ENCODE measurements at regions not wholly inside any gene's neighbourhood (a gene's known extent, or its start where the extent isn't known, plus 50 kb on each side); places are given as distances from the start of the nearest gene placed in this dataset.

GRCh38 chr1:226816576-226816975, 53.8 kb upstream of the PSEN2 start:
- DNase-seq (ENCODE audit: low spot score), result peak; percentile 63

DNA sequence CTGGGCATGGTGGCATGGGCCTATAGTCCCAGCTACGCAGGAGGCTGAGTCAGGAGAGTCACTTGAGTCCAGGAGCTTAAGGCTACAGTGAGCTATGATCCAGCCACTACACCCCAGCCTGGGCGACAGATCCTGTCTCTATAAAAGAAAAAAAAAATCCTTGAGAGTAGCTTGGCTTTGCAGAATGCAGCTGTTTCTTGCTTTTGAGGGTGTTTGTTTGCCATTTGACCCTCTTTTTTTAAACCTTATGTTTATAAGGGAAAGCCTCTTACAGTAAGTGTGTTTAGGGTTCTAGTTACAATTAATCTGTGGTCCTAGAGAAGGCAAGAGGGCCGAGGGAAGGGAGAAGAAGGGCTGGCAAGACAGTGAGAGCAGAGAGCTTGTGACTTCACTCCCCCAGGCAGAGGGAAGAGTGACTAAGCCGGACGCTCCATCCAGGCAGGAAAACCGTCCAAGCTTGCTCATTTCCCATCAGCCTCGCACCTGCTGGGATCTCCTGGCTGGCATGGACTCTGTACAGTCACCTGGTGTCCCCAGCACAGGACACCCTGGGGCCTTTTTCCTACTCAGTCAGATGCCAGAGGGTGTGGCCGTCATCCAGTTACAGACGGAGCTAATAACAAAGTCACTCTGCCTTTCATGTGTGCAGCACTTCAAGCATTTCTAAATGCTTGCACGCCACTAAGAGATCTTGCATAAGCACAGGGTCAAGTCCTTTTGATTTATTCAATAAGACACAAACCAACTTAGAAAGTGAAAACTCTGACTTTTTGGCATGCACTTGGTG, 55.5 kb upstream of the PSEN2 start:
- peak; percentile 99 for DNase-seq (ENCODE audit: low spot score)

DNA sequence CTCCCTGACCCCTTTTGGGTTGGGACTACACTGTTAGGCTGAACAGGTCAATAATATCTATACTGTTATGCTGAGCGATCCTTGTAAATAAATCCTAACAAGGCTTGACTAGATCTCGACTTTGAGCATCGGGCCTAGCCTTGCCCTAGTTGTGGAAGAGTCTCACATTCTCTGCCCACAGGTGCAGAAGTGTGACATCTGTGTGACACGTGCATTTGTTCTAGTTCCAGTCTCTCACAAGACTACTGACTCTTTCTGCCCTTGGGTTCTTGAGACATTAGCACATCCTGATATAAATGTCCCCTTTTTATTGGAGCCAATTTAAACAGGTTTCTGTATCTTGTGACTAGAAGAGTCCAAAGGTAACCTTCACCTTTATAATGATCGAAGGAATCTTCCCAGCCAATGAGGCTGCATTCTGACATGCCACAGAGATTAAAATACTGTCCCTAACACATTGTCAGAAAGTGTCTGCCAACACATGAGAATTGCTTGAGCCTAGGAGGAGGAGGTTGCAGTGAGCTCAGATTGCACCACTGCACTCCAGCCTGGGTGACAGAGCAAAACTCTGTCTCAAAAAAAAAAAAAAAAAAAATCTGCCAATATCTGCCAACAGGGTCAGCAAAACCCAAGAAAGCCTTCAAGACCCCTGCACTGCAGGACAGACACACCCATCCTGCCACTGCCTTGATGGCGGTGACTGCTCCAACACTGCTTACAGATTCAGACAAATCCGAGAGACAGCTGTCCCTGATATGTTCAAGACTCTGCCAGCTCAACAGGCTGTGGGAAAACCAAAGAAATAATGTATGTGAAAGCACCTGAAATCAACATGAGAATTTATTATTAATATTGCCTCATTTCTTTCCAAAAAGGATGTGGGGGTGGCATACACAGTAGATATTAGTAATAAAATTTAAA, 56.5 kb upstream of the PSEN2 start:
- no peak for DNase-seq (ENCODE audit: low spot score)

- DNase-seq (ENCODE audit: low spot score), result no peak
Measured at GRCh38 chr1:226810681-226811080, 59.7 kb upstream of the PSEN2 start.

GRCh38 chr1:226809785-226810571, 60.4 kb upstream of the PSEN2 start:
- no peak for DNase-seq (ENCODE audit: low spot score)

- no peak for DNase-seq (ENCODE audit: low spot score)
Measured at GRCh38 chr1:226808501-226808900, 61.9 kb upstream of the PSEN2 start.

DNA sequence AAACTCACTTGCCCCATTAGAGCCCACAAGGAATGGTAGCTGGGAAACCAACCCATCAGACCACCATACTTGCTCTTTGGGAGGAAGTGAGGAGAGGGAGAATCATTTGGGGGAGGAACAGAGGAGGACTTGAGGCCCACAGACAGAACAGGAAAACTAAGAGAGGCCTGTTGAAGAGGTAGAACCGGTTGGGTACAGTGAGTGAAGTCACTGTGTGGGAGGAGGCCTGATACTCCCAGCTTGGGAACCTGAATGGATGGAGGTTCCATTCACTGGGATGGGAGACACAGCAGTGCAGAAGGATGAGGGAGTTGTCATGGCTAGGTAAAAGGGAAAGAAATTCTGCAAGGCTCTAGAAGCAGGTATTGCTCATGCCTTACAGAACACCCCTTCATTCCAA, 63.4 kb upstream of the PSEN2 start:
- DNase-seq (ENCODE audit: low spot score), result no peak

DNA sequence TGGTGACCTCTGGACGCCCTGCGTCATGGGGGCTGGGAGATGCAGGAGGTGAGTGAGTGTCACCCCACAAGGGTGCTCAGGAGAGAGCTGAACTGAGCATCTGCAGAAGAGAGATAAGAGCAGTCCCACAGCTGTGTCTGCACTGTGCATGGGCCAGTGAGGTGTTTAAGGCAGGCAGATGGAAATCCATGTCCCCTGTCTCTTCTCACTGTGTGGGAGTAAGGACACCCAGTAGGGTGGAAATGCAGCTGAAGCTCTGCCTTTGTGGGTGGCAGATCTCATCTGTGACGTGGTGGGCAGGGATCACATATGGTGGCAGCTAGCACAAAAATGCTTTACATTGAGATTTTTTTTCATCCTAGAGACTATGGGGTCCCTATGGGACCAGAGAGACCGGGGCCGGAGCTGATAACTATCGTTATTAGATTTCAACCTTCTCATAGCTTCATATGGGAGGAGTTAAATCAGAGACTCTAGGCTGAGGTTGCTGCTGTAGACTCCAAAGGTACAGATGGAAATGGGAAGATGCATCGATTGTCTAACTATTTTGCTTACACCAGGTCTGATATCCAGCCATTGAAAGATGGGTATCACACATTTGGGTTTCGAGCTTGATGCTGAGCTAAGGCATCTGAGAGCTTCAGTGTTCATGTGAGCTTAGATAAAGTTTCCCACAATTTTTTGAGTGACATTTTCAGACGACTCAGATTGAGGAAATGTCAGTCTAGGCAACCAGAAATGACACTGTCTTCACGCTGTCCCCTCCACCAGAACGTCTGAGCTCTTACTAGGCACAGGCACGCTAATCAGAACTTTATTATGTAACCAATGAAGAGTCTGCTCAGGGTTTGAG, 65.3 kb upstream of the PSEN2 start:
- DNase-seq (ENCODE audit: low spot score), result no peak

- no peak for DNase-seq (ENCODE audit: low spot score)
Measured at GRCh38 chr1:226800763-226801380, 61.8 kb upstream of the ITPKB start.

DNA sequence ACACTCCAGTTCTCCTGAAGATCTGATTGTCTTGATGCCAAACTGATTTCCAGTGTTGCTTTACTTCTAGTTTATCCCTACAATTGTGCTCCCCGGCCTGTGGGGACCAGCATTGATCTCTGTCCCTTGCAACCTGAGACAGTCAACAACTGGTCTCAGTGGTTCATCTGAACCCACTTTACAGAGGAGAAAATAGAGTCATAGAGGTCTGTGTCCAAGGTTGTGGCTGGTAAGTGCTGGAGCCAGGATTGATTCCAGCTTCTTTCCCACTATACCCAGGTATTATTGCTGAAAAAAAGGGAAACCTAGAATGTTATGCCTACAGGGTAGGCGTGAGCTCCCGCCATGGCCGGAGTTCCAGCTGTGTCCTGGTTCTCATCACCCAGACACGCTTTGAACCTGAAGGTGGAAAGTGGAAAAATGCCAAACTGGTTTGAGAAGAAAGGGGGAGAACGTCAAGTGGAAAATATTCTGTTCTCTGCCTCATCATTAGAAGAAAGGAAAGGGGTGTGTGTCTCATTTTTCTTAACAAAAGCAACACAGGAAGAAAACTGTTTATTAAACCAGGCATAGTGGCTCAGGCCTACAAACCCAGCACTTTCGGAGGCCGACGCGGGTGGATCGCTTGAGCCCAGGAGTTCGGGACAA, 60.7 kb upstream of the ITPKB start:
- DNase-seq (ENCODE audit: low spot score), result no peak

- no peak for DNase-seq (ENCODE audit: low spot score)
Measured at GRCh38 chr1:226798427-226799411, 59.6 kb upstream of the ITPKB start.

DNA sequence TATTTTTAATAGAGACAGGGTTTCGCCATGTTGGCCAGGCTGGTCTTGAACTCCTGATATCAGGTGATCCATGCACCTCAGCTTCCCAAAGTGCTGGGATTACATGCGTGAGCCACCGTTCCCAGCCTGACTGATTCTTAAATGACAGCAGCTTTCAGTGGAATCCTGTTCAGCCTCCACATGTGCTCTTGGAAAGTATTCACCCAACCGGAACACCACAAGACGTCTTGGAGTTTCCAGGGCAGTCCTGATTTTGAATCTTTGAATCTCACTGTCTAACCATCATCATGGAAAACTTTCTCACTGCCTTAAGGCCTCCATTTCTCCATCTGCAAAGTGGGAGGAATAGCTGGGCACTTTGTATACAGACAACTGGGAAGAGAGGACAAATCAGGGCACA, 58.1 kb upstream of the ITPKB start:
- DNase-seq (ENCODE audit: low spot score), result no peak

- DNase-seq (ENCODE audit: low spot score), result peak; percentile 74
Measured at GRCh38 chr1:226793620-226794276, 54.7 kb upstream of the ITPKB start.

- DNase-seq (ENCODE audit: low spot score), result no peak
Measured at GRCh38 chr1:226792368-226792767, 53.3 kb upstream of the ITPKB start.

DNA sequence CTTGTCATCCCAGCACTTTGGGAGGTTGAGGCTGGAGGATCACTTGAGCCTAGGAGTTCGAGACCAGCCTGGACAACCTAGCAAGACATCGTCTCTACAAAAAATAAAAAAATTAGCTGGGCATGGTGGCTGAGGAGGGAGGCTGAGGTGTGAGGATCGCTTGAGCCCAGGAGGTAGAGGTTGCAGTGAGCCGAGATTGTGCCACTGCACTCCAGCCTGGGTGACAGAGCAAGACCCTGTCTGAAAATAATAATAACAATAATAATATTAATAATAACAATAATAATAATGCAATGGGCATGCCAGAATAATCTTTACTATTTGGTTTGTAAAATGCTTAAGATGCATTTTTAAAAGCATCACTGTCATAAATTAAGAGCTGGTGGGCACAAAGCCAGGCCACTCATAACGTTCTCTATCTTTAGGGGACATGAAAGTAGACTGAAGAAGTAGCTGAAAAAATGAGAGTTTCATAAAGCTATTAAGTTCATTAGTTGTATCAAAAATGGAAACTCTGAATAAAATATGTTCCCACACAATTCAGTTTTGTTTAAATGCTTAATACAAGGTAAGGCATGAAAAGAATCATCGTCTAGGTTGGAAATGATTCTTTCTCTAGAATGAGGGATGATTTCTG, 51.6 kb upstream of the ITPKB start:
- no peak for DNase-seq (ENCODE audit: low spot score)

DNA sequence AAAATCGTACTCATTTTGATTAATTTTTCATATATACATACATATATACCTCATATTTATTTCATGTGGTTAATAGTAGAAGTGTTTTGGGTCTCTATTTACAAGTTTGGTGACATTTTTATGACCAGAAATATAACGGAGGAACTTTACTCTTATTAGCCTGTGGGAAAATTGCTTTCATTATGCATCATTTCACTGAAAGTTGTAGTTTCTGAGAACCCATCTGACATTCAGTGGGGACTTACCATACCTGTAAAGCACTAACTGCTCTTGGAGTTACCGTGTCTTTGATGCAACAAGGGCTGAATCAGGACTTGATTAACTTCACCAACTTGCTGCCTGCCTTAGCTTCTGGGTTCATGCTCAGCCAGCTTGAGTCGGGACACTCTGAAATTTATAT, 49.9 kb upstream of the ITPKB start:
- DNase-seq (ENCODE audit: low spot score), result no peak

Data from kidney capillary endothelial cell (primary cell).